Endometrium (tissue), 2 donors: ENCODE measurements at regions not wholly inside any gene's neighbourhood (a gene's known extent, or its start where the extent isn't known, plus 50 kb on each side); places are given as distances from the start of the nearest gene placed in this dataset.

Source experiments
- FAIRE-seq: peaks from 2 replicates; lab custom pipeline; 2012; peaks lifted over from hg19 to GRCh38; lab: Jason Lieb, UNC
- donor health status: control.
- donor health status: control.

DNA sequence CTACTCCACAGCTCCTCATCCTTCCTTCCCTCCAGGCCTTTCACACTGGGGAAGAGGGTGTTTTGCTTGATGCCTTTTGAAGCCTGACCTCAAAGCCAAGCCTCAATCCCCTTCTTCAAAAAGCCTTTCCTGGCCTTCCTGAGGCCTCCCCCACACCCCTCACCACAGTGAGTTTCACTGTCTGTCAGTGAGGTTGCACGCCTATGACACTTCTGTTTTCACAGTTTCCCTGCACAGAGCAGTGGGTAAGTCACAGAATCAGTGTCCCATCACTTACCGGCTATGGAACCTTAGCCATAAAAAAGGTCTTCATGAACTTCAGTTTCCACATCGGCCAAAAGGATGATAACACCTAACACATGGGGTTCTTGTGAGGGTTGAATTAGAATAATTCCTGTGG lies 371.4 kb downstream of the UQCRFS1 start:
- FAIRE-seq, result no peak

DNA sequence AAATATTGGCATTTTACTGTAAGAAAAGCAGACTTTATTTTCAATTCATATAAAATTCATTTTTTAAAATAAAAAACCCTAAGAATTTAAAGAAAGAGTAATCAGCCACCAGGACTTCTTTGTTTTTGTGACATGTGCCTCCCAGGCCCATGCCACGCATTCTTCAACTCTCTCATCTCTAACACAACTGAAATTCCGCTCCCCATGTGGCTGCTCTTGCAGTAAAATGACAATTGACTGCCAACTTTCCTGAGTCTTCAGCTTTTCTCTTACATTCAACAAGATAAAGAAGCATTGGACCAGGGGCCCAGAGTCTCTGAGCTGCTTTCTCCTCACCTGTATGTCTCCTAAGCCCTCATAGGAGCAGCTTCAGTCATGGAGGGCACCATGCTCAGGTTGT lies 372.1 kb downstream of the UQCRFS1 start:
- no peak for FAIRE-seq

- FAIRE-seq, result no peak
These were observed 373.5 kb downstream of the UQCRFS1 start for GRCh38 chr19:28839455-28839854.

- FAIRE-seq, result no peak
These were observed 374.0 kb downstream of the UQCRFS1 start for GRCh38 chr19:28838909-28839308.

DNA sequence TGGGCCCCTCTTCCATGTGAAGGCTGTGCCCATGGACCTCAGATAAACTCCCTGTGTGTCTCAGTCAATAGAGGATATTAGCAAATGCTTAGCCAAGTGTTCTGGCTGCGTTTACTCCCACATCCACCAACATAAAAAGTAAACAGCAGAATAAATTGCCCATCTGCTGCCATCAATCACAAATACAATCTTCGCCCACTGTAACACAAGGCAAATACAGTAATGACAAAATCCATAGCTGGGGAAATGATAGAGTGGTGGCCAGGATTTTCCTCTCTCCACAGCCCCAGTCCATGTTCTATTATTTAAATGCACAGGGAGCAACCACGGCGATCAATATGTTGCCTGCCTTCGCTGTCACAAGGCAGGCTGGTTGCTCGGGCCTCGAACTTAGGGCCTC lies 376.5 kb downstream of the UQCRFS1 start:
- no peak for FAIRE-seq

GRCh38 chr19:28834996-28835395 lies 378.0 kb downstream of the UQCRFS1 start:
- no peak for FAIRE-seq

- FAIRE-seq, result no peak
These were observed 381.5 kb downstream of the UQCRFS1 start for GRCh38 chr19:28831462-28831861.

GRCh38 chr19:28829762-28830161 lies 383.2 kb downstream of the UQCRFS1 start:
- FAIRE-seq, result no peak

- FAIRE-seq, result no peak
These were observed 383.6 kb downstream of the UQCRFS1 start for GRCh38 chr19:28829359-28829758.

GRCh38 chr19:28828276-28828870 lies 384.6 kb downstream of the UQCRFS1 start:
- no peak for FAIRE-seq

DNA sequence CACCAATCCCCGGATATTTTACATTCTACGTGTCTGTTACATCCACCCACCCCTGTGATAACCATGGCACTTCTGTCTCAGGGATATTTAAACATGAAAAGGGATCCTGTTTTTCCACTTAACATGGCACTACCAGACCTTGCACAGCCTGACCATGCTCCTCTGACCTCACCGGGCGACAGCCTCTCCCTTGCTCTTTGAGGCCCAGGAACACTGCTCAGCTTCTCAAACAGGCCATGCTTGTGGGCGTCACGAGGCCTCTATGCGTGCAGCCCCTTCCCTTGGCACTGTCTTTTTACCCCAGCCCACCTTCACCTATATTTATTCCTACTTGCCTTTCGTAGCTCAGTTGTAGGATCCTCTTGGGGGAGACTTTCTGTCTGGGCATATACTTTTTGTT lies 385.6 kb downstream of the UQCRFS1 start:
- FAIRE-seq, result no peak

DNA sequence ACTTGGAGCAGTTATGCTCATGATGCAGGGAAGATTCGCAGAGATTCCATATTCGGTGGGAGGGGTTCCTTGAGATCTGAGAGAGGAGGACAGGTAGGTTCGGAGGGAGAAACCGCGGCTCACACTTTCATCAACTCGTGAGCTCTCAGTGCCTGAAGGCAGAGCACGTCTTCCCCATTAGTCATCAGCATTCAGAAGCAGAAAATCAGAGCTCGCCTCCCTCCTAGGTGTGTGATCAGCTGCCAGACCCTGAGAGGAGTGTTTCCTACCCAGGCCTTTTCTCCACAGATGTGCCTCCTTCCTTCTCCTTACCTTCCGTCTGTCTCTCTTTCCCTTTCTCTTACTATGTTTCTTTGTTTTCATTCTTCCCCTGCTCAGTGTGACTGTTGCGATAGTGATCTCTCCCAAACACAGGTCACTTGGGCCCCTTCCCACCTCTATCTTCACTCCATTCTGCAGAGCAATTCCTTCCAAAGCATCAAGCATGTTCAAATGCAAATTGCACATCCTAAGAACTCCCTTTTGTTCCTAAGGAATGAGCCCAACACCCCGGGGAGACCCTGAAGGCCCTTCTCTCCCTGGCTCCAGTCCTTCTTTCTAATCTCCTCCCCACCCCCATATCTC lies 389.5 kb downstream of the UQCRFS1 start:
- no peak for FAIRE-seq

GRCh38 chr19:28820289-28820688 lies 392.7 kb downstream of the UQCRFS1 start:
- no peak for FAIRE-seq

- no peak for FAIRE-seq
These were observed 397.7 kb downstream of the UQCRFS1 start for GRCh38 chr19:28815257-28815656.

DNA sequence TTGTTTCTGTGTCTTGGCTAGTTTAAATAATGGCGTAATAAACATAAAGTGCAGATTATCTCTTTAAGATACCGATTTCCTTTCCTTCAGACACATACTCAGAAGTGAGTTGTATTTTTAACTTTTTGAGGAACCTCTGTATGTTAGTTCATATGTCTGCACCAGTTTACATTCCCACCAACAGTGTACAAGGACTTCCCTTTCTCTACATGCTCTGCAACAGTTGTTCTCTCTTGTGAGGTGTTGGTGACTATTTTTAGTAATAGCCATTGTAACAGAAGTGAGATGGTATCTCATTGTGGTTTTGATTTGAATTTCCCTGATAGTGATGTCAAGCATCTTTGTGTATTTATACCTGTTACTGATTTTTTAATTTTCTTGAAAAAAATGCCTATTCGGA lies 418.6 kb downstream of the UQCRFS1 start:
- FAIRE-seq, result no peak

DNA sequence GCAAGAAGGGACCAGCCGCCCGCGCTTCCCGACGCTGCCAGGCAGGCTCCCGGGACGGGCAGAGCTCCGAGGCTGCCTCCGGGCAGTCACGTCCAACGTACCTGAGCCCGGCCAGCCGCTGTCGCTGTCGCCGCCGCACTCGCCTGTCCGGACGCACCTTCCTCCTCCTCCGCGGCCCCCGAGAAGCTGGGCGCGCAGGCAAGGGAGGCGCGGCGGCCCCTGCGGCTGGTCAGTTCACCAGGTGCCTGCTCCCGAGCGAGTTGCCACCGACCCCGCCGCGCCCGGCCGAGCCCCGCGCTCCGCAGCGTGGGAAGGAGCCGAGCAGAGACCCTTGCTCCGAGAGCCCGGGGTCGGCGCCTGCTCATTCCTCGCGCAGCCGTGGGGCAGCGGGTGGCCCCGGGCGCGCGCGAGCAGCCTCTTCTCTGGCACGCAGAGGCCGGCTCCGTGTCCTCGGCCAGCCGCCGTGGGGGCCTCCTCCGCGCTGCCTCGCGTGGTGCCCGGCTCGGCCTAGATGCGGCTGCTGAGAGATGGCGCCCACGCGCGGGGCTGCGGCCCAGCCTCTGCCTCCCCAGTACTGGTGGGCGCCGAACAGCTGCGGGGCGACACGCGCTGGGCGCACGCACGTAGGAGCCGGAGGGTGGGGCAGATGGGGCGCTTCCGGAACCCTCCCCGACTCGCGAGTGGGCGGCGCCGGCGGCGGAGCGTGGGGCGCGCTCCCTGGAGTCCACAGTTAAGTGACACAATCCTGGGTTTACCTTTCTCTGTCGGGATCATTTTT lies 419.4 kb downstream of the UQCRFS1 start:
- no peak for FAIRE-seq

- no peak for FAIRE-seq
These were observed 427.0 kb downstream of the UQCRFS1 start for GRCh38 chr19:28785971-28786370.

- FAIRE-seq, result no peak
These were observed 448.9 kb downstream of the UQCRFS1 start for GRCh38 chr19:28764066-28764465.

GRCh38 chr19:28746478-28746877 lies 466.5 kb downstream of the UQCRFS1 start:
- no peak for FAIRE-seq

- no peak for FAIRE-seq
These were observed 468.0 kb downstream of the UQCRFS1 start for GRCh38 chr19:28744943-28745342.

GRCh38 chr19:28744014-28744413 lies 468.9 kb downstream of the UQCRFS1 start:
- no peak for FAIRE-seq

DNA sequence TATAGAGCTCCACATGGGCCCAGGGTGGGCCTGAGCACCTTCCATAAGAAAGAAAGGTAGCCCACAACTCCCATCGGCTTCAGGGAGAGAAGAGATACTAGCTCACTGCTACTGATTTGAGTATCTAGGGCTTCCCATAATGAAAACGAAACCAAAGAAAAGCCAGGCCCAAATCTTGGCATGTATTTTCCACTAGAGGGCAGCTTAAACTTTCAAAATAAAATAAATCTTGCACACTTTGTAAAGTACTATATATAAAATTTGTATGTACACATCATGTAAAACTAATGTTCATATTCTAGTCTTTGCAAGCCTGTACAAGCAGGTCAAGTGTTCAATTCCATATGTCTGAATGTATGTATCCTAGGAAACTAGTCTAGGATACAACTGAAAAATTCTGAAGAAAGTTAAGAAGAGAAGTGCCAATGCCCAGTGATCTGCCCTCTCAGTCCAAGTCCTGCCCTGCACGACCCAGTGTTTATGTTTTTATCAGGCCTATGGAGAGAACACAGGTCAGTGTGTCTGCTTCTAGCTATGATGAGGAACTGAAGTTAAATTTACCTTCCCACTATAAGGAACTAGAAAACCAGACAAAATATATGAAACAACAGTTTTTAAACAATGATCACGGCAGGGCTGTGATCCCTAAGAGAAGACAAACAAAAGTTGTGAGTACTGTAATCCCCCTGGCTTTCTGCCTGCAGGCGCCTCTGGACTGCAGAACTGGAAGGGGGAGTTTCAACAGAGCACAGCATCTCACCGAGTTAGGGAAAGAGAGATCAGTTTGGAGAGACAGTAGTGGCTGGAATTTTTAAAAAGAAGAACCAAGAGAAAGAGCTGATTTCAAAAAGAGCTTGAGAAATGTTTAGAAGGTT lies 475.7 kb downstream of the UQCRFS1 start:
- peak; percentile 70 for FAIRE-seq

DNA sequence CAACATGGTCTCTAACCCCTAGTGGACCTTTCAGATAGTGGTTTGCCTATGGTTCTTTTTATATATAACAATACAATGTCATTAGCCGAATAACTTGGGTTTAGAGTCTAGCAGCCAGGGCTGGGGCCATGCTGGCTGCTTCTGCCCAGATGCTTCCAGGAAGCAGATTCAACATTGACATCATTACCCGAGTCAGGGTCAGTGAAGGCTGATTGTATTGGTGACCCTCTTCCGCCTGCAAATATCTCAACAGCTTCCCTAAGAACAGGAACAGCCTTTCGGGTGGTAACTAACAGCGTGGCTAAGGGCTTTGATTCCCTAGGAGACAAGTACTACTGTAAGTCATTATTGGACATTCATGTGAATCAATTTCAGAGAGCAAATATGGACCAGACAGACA lies 476.4 kb downstream of the UQCRFS1 start:
- no peak for FAIRE-seq
